GM12892 (cell line): ENCODE measurements at regions not wholly inside any gene's neighbourhood (a gene's known extent, or its start where the extent isn't known, plus 50 kb on each side); places are given as distances from the start of the nearest gene placed in this dataset.
"Not testable (repeated sequence)": the region's sequence is repeated elsewhere in the genome, so short reads cannot be mapped to it uniquely, and the experiment has no call there.

Experiments used
- DNase-seq: peaks from one replicate; pipeline ENCODE4 v3.0.0; 2011; ENCODE audit not compliant: insufficient read length
- FAIRE-seq: peaks from 2 replicates; lab custom pipeline; 2011; peaks lifted over from hg19 to GRCh38; lab: Jason Lieb, UNC
- POLR2A ChIP-seq: IDR thresholded peaks from 2 replicates; pipeline ENCODE4 v1.6.1; 2011; ENCODE audit warnings: low read depth, low read length, control low read depth
- POLR2AphosphoS5 ChIP-seq: IDR thresholded peaks from 2 replicates; pipeline ENCODE4 v1.6.1; 2011; ENCODE audit warnings: low read depth, low read length, control low read depth
- TAF1 ChIP-seq: IDR thresholded peaks from 2 replicates; pipeline ENCODE4 v1.6.1; 2011; ENCODE audit warnings: low read depth, mild to moderate bottlenecking, control low read depth, low read length, borderline replicate concordance

DNA sequence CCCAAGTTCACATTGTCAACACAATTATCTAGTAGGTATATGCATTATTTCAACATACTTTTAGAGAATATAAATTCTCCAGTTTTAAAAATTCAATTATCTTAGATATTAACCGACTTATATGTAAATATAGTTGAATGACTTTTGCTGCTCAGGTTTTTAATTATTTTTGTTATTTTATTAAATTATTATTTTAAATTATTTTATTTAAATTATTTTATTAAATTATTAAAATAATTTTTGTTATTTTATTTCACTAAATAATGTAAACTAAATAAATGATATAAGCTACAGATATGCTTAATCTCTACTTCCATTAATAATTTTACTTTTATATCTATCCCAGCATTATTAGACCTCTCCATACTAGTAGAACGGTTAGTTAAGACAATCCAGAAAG lies 544.3 kb upstream of the ARRDC3 start:
- TF ChIP-seq TAF1 = no peak
- no peak for TF ChIP-seq POLR2AphosphoS5
- TF ChIP-seq POLR2A = no peak
- no peak for FAIRE-seq
- DNase-seq = no peak

DNA sequence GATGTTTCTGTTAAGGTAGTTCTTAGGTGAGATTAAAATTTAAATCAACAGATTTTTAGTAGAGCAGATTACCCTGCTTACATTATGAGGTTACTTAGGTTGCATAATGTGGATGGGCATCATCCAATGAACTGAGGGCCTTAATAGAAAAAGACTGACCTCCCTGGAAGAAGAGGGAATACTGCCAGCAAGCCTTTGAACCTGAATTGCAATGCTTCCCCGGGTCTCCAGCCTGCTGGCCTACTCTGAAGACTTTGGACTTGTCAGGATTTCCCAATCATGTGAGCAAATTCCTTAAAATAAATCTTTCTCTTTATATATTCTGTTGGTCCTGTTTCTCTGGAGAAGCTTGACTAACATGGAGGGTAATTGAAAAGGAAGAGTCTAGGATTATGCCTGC lies 542.1 kb upstream of the ARRDC3 start:
- no peak for DNase-seq
- TF ChIP-seq POLR2AphosphoS5 (no peak), TAF1 (no peak), POLR2A (no peak)
- FAIRE-seq = no peak

DNA sequence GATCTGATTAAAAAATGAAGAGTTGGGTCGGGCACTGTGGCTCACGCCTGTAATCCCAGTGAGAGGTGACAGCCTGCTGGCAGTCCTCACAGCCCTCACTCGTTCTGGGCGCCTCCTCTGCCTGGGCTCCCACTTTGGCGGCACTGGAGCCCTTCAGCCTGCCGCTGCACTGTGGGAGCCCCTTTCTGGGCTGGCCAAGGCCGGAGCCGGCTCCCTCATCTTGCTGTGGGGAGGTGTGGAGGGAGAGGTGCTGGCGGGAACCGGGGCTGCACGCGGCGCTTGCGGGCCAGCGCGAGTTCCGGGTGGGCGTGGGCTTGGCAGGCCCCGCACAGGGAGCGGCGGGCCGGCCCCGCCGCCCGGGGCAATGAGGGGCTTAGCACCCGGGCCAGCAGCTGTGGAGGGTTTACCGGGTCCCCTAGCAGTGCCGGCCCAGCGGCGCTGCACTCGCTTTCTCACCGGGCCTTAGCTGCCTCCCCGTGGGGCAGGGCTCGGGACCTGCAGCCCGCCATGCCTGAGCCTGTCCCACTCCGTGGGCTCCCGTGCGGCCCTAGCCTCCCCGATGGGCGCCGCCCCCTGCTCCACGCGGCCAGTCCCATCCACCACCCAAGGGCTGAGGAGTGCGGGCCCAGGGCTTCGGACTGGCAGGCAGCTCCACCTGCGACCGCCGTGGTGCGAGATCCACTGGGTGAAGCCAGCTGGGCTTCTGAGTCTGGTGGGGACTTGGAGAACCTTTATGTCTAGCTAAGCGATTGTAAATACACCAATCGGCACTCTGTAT lies 534.1 kb upstream of the ARRDC3 start:
- not testable (repeated sequence) for FAIRE-seq, DNase-seq

DNA sequence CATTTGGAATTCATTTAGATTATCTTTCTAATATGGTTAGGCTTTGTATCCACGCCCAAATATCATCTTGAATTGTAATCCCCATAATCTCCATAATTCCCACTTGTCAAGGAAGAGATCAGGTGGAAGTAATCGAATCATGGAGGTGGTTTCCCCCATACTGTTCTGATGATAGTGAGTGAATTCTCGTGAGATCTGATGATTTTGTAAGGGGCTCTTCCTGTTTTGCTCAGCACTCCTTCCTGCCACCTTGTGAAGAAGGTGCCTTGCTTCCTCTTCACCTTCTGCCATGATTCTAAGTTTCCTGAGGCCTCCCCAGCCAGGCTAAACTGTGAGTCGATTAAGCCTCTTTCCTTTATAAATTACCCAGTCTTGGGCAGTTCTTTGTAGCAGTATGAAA lies 527.5 kb upstream of the ARRDC3 start:
- DNase-seq (no peak), FAIRE-seq (no peak)
- TF ChIP-seq POLR2AphosphoS5 (no peak), TAF1 (no peak), POLR2A (no peak)

DNA sequence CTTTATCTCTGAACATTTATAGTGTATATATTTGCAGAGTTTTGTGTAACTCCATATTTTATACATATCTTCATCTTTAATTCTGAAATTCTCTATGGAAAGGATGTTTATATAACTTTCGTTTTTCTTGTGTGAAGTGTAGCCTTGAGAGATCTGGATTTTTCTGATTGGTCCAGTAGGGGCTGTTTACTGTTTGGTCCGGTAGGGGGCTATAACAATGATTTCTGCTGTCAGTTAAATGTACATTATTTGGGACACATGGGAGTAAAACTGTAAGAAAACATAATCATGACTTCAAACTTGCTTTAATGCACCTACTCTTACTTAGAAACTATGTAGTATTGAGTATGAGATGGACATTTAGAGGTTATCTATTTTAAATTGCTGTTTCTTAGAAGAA lies 527.1 kb upstream of the ARRDC3 start:
- FAIRE-seq (no peak), DNase-seq (no peak)
- TF ChIP-seq POLR2AphosphoS5 = no peak

DNA sequence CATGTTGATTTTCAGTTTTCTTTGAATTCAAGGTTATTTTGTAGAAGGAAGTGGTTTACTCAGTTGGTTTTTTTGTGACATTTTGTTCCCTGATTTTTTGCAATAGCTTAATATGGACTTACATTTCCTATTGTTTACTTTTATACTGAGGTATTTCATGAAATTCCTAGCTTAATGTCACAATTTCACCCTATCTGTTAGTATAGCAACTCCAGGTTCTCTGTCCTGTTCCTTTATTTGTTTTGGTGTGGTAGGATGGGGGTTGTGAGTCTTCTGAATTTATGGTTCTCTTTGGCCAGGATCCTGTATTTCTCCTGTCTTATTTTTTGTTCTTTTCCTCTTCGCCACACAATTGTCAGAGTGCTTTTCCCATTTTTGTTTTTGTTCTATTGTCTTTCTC lies 523.4 kb upstream of the ARRDC3 start:
- DNase-seq (no peak), FAIRE-seq (no peak)
- no peak for TF ChIP-seq TAF1
- TF ChIP-seq POLR2AphosphoS5 = no peak
- TF ChIP-seq POLR2A = no peak

DNA sequence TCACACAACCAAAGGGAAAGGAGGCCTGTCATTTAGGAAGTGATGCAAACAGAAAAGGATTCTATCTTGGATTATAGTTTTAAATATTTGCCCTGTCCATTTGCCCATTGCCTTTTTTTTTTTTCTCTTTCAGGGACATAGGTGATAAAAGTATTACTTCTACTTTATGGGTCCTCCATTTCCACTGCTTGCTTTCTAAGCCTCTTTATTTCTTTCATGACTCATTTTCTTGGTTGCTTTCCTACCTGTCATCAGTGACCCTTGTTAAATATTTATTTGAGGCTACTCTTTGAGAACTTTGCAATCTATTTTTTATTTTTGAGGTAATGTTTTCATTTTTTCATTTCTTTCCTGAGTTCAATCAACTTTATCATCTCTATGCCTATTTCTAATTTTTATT lies 522.9 kb upstream of the ARRDC3 start:
- TF ChIP-seq POLR2AphosphoS5 = no peak
- no peak for TF ChIP-seq POLR2A
- TF ChIP-seq TAF1 = no peak
- FAIRE-seq (no peak), DNase-seq (no peak)

DNA sequence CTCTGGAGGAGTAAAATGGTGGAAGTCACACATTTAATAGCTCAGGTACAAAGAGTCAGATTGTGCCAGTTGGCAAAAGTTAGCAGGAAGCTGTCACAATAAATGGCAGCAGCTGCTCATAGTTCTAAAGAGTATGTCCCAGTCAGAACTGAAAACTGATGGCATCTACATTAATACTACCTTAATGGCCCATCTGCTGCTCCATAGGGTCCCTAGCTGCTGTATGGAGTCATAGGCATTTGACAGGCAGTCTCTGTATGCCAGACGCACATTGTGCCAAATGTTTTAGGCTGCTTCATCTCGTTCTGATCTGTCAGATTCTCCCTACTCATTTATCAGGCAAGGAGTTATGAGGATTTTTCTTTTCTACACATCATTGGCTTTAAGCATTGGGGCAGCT lies 515.8 kb upstream of the ARRDC3 start:
- FAIRE-seq (no peak), DNase-seq (no peak)
- no peak for TF ChIP-seq POLR2AphosphoS5
- TF ChIP-seq TAF1 = no peak
- no peak for TF ChIP-seq POLR2A

DNA sequence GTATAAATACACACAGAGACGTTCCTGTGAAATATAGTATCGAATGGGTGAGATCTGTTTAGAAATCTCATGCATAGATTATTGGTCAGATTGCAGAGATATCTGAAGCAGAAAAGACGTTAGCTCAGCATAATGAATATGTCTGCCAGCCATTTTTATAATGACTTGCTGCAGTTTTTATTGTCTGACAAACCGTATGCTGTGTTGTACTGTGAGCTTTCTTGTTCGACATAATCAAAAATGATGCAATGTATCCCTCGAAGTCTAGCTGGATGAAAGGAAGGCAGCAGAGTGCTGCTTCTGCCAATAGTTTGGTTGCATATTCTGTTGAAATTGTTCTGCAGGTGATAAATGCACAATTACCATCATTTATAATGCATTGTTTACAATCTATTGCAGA lies 514.9 kb upstream of the ARRDC3 start:
- FAIRE-seq = no peak
- TF ChIP-seq POLR2AphosphoS5 (no peak), TAF1 (no peak), POLR2A (no peak)
- no peak for DNase-seq

DNA sequence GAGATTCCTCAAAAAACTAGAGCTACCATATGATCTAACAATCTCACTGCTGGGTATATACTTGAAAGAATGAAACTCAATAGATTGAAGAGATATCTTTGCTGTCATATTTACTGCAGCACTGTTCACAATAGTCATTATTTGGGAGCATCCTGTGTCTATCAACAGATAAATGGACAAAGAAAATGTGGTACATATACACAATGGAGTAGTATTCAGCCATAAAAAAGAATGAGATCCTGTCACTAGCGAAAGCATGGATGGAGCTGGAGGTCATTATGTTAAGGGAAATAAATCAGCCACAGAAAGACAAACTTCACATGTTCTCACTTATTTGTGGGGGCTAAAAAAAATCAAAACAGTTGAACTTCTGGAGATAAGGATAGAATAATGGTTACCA lies 505.7 kb upstream of the ARRDC3 start:
- no peak for DNase-seq
- FAIRE-seq = no peak
- TF ChIP-seq POLR2AphosphoS5 = no peak
- TF ChIP-seq TAF1 = no peak

DNA sequence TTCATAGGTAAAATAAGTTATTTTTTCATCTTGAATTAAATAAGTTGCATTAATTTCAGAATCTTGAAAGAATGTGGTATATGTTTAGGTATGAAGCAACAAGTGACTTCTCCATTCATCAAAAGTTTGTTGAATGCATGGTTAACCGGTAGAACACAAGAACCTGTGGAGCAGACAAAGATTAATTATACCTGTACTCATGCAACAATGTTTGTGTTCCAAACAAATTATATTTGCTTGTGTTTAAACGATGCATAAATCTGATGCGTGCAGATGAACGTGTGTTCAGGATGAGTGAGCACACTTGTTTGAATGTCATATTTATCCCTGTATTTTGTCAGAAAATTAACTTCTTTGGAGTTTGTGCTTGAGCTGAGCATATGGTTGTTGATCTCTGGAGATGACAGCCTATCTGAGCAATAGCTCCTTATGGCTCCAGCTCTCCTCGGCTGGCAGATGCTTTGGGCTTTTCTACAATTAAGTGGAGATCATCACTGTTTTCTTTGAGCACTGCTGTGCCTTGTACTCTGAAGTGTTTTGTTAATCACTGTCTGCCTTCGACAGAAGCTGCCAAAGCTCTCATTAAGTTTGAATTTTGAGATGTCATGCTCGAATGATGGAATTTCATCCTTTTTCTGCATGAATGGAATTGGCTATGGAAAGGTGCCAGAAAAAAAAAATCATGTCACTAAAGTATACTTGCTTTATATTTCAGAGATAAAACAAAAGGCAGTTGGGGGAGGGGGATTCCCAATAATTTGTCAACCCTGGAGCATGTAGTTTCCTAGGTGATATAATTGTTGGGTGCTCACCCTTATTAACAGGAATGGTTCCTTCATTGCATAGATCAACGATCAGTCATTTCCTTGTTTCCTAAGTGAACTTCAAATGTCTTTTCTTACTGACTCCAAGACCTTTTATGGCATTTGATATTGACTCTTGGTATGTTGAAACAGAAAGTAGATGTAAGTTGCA lies 502.5 kb upstream of the ARRDC3 start:
- FAIRE-seq (no peak), DNase-seq (no peak)
- no peak for TF ChIP-seq POLR2AphosphoS5
- no peak for TF ChIP-seq POLR2A
- no peak for TF ChIP-seq TAF1

DNA sequence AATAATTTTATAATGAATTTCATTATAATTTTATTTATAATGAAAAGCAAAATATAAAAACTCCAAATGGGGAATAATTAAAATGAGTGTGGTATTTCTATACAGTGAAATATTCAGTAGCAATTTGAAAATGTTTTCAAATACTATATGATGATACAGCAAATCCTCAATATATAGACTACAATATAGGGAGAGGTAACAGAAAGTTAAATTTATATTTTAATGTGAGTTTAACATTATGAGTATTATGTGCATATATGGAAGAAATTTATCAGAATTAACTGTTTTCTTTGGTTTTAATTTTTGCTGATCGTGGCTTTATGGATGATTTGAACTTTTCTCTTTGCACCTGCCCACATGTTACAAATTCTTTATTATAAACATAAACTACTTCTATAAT lies 500.9 kb upstream of the ARRDC3 start:
- FAIRE-seq (no peak), DNase-seq (no peak)
- no peak for TF ChIP-seq POLR2A
- no peak for TF ChIP-seq TAF1
- no peak for TF ChIP-seq POLR2AphosphoS5
